ENCODE measurements at regions not wholly inside any gene's neighbourhood (a gene's known extent, or its start where the extent isn't known, plus 50 kb on each side); places are given as distances from the start of the nearest gene placed in this dataset.

DNA sequence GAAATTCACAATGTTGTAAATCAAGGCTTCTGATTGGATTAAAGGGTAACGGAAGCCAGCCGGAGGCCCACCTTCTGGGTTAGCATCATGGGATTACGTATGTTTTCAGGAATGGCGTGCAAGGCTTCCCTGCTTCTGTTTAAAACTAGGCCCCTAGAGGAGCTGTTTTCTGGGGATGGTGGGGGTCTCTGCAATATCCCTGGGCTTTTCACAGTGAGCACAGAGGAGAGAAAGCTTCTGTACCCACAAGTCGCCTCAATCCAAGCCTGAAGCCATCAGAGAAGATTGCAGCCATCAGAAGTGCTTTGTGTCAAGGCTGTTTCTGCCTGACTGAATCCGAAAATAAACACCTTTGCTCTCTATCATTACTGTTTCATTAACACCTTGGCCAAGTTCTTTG lies 226.9 kb upstream of the SMIM21 start:
- Histone ChIP-seq H3K36me3 (no peaks in the 10 kb centered on the region), H3K4me3 (no peak overlapping the region), H3K27me3 (replicated peaks; ENCODE audit: insufficient read depth) (no peaks in the 10 kb centered on the region), H3K4me1 (ENCODE audit: control insufficient read depth in 1 of 2, low read depth in 2 of 2) (no peaks in the 10 kb centered on the region), H3K27ac (no peak overlapping the region), H3K9me3 (no peaks in the 10 kb centered on the region)
- DNase-seq (ENCODE audit: low spot score) (no peak), ATAC-seq (ENCODE audit: insufficient number of reproducible peaks, low FRiP score, low read depth) (no peak)
- TF ChIP-seq, protein P1, sequence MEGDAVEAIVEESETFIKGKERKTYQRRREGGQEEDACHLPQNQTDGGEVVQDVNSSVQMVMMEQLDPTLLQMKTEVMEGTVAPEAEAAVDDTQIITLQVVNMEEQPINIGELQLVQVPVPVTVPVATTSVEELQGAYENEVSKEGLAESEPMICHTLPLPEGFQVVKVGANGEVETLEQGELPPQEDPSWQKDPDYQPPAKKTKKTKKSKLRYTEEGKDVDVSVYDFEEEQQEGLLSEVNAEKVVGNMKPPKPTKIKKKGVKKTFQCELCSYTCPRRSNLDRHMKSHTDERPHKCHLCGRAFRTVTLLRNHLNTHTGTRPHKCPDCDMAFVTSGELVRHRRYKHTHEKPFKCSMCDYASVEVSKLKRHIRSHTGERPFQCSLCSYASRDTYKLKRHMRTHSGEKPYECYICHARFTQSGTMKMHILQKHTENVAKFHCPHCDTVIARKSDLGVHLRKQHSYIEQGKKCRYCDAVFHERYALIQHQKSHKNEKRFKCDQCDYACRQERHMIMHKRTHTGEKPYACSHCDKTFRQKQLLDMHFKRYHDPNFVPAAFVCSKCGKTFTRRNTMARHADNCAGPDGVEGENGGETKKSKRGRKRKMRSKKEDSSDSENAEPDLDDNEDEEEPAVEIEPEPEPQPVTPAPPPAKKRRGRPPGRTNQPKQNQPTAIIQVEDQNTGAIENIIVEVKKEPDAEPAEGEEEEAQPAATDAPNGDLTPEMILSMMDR (IDR thresholded peaks at IDR 0.05): no peak

DNA sequence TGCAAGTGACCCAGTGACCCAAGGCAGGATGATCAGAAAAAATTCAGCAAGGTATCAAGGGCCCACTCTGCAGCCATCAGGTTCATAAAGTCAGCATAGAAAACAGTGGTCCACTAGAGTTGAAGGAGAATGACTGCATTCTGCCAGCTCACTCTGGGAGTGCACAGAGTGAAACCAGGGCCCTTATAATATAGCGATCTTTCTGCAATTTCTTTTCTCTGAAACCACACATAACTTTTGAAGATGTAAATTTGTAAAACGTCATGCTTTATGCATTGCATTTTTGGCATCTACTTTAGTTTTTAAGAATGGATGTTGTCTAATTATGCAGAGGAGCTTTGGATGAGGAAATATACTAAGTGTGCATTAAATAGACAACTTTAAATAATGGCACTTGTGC lies 225.0 kb upstream of the SMIM21 start:
- no peaks in the 10 kb centered on the region for H3K9me3 ChIP-seq
- no peaks in the 10 kb centered on the region for H3K36me3 ChIP-seq
- no peaks in the 10 kb centered on the region for H3K27me3 ChIP-seq (replicated peaks; ENCODE audit: insufficient read depth)
- no peaks in the 10 kb centered on the region for H3K4me1 ChIP-seq (ENCODE audit: control insufficient read depth in 1 of 2, low read depth in 2 of 2)
- DNase-seq (ENCODE audit: low spot score) (no peak), ATAC-seq (ENCODE audit: insufficient number of reproducible peaks, low FRiP score, low read depth) (no peak)
- TF ChIP-seq, protein P1 (IDR thresholded peaks at IDR 0.05): no peak
- no peak overlapping the region for H3K4me3 ChIP-seq
- no peak overlapping the region for H3K27ac ChIP-seq

DNA sequence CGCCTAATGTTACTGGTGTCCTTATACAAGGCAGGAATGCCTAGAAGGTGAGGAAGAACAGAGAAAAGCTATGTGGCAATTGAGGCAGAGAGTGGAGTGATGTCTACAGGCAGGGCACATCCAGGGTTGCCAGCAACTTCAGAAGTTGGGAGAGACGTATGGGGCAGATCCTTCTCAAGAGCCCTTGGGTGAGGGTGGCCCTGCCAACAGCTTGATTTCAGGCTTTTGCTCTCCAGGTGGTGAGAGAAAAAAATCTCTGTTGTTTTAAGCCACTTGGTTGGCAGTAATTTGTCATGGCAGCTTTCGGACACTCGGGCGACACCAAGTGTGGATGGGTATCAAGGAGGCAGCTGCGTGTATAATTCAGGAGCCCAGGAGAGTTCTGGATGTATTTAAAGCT lies 217.4 kb upstream of the SMIM21 start:
- Histone ChIP-seq H3K36me3 (no peaks in the 10 kb centered on the region), H3K9me3 (no peaks in the 10 kb centered on the region), H3K4me3 (no peak overlapping the region), H3K27ac (no peak overlapping the region), H3K4me1 (ENCODE audit: control insufficient read depth in 1 of 2, low read depth in 2 of 2) (peaks cover 0 to under 1% of the 10 kb centered on the region in 2 donors), H3K27me3 (replicated peaks; ENCODE audit: insufficient read depth) (no peaks in the 10 kb centered on the region)
- ATAC-seq (ENCODE audit: insufficient number of reproducible peaks, low FRiP score, low read depth): no peak
- TF ChIP-seq, protein P1 (IDR thresholded peaks at IDR 0.05): no peak
- no peak for DNase-seq (ENCODE audit: low spot score)

DNA sequence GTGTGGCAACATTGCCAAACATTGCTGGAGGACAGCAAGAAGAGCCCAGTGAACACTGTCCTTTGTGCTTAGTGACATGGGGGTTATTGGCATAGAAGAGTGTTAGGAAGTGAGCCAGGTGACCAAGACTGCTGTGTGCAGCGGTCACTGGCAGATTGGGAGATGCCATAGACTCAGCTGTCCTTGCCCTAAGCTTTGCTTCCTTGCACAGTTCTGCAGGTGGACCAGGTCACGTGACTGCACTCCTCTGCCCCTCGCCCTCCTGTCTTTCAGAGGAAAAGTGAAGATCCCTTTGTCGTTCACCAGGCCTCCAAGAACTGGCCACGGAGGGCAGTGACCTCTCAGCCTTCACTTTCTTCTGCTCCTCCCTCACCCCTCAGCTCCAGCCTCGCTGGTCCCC lies 215.6 kb upstream of the SMIM21 start:
- H3K4me1 ChIP-seq (ENCODE audit: control insufficient read depth in 1 of 2, low read depth in 2 of 2): peaks cover 13 to 16% of the 10 kb centered on the region in 2 donors
- no peaks in the 10 kb centered on the region for H3K36me3 ChIP-seq
- H3K4me3 ChIP-seq: no peak overlapping the region
- no peaks in the 10 kb centered on the region for H3K27me3 ChIP-seq (replicated peaks; ENCODE audit: insufficient read depth)
- no peaks in the 10 kb centered on the region for H3K9me3 ChIP-seq
- DNase-seq (ENCODE audit: low spot score) (no peak), ATAC-seq (ENCODE audit: insufficient number of reproducible peaks, low FRiP score, low read depth) (no peak)
- H3K27ac ChIP-seq: no peak overlapping the region
- TF ChIP-seq, protein P1 (IDR thresholded peaks at IDR 0.05): no peak

DNA sequence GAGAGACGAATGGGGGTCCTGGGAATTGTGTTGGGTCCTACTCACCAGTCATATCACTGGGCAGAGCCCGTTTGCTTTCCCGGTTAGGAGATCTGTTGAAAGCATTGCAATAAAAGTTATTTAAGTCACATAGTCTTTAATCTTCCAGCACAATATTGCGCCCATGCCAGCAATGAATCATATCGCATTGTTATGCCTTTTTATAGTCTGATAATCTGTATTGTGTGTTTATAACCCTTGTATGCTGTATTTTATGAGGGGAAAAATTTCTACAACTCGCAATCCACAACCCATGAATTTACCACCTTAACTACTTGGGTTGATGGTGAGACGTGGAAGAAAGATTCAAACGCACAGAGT lies 211.9 kb upstream of the SMIM21 start:
- no peak overlapping the region for H3K27ac ChIP-seq

More for the DNA sequence above, 211.9 kb upstream of the SMIM21 start:
- Histone ChIP-seq H3K36me3 (no peaks in the 10 kb centered on the region), H3K4me1 (ENCODE audit: control insufficient read depth in 1 of 2, low read depth in 2 of 2) (peaks cover 13 to 20% of the 10 kb centered on the region in 2 donors), H3K4me3 (peak overlapping the region; percentile 54), H3K9me3 (no peaks in the 10 kb centered on the region), H3K27me3 (replicated peaks; ENCODE audit: insufficient read depth) (no peaks in the 10 kb centered on the region)
- no peak for ATAC-seq (ENCODE audit: insufficient number of reproducible peaks, low FRiP score, low read depth)
- DNase-seq (ENCODE audit: low spot score): no peak
- TF ChIP-seq, protein P1 (IDR thresholded peaks at IDR 0.05): no peak

Measured in thoracic aorta (tissue), 2 donors.